HepG2 (cell line): ENCODE measurements at regions not wholly inside any gene's neighbourhood (a gene's known extent, or its start where the extent isn't known, plus 50 kb on each side); places are given as distances from the start of the nearest gene placed in this dataset.
"Not testable (repeated sequence)": the region's sequence is repeated elsewhere in the genome, so short reads cannot be mapped to it uniquely, and the experiment has no call there.

Source experiments
- ATF7 ChIP-seq, 2 experiments: fragments of 450-650 bp in 1 of 2; sonication (generic) in 1 of 2; formaldehyde crosslinking in 1 of 2; IDR thresholded peaks; 2 replicates each; pipeline versions ENCODE4 v1.4.0 to v1.6.1; 2016 to 2020; ENCODE audit warnings: antibody characterized with exemption in 1 of 2, mild to moderate bottlenecking in 1 of 2, missing genetic modification reagents in 1 of 2
- CTCF ChIP-seq: sonication (generic); formaldehyde crosslinking; IDR thresholded peaks from 2 replicates; pipeline ENCODE4 v1.5.0; 2020; ENCODE audit warnings: mild to moderate bottlenecking, missing genetic modification reagents, moderate library complexity
- GABPA ChIP-seq, 2 experiments: IDR thresholded peaks; 2 replicates each; pipeline ENCODE4 v1.6.1; 2011 to 2016; ENCODE audit warnings: low read depth in 2 of 2, low read length in 1 of 2, missing biosample characterization in 1 of 2, missing genetic modification characterization in 1 of 2
- HOXA3 ChIP-seq: sonication (generic); formaldehyde crosslinking; IDR thresholded peaks from 2 replicates; pipeline ENCODE4 v1.5.0; 2020; ENCODE audit warnings: missing genetic modification reagents
- JUND ChIP-seq: sonication (generic); formaldehyde crosslinking; IDR thresholded peaks from 2 replicates; pipeline ENCODE4 v1.8.0; 2022; ENCODE audit warnings: mild to moderate bottlenecking, missing genetic modification reagents
- KDM1A ChIP-seq: IDR thresholded peaks from 2 replicates; pipeline ENCODE4 v1.6.1; 2016; ENCODE audit warnings: missing compliant biosample characterization
- MAFK ChIP-seq, 2 experiments: IDR thresholded peaks in 1 of 2; conservative IDR thresholded peaks in 1 of 2; 2 replicates each; pipeline ENCODE4 v1.6.1; 2011; ENCODE audit warnings: improper control_type of control experiment in 2 of 2, low read length in 2 of 2
- POLR2A ChIP-seq, 2 experiments: IDR thresholded peaks; 2 replicates each; pipeline ENCODE4 v1.6.1; 2011; ENCODE audit warnings: low read depth in 2 of 2, low read length in 2 of 2, mild to moderate bottlenecking in 1 of 2, moderate library complexity in 1 of 2; ENCODE audit not compliant: insufficient read depth in 1 of 2
- SMAD1 ChIP-seq: sonication (generic); formaldehyde crosslinking; IDR thresholded peaks from 2 replicates; pipeline ENCODE4 v1.4.0; 2020; ENCODE audit warnings: missing genetic modification reagents, low read depth, mild to moderate bottlenecking, borderline replicate concordance
- TAF15 ChIP-seq: fragments of 200-400 bp; formaldehyde crosslinking; IDR thresholded peaks from one replicate; pipeline ENCODE4 v1.6.1; 2018; ENCODE audit warnings: mild to moderate bottlenecking, low read depth, low read length; ENCODE audit not compliant: poor library complexity, severe bottlenecking
- ZNF138 ChIP-seq: sonication (generic); formaldehyde crosslinking; IDR thresholded peaks from 2 replicates; pipeline ENCODE4 v1.5.0; 2020; ENCODE audit warnings: mild to moderate bottlenecking, low read depth, missing genetic modification reagents
- ZNF350 ChIP-seq: sonication (generic); formaldehyde crosslinking; IDR thresholded peaks from 2 replicates; pipeline ENCODE4 v1.4.0; 2020; ENCODE audit warnings: mild to moderate bottlenecking, low read depth, missing genetic modification reagents, borderline replicate concordance
- ZNF468 ChIP-seq: sonication (generic); formaldehyde crosslinking; IDR thresholded peaks from 2 replicates; pipeline ENCODE4 v1.8.0; 2022; ENCODE audit warnings: mild to moderate bottlenecking, moderate library complexity, missing genetic modification reagents

- not testable (repeated sequence) for TF ChIP-seq GABPA (IDR thresholded peaks at IDR 0.05; ENCODE audit: low read depth, low read length); GABPA (CRISPR knock-in tag; IDR thresholded peaks at IDR 0.05; ENCODE audit: low read depth); ZNF350; HOXA3 (CRISPR knock-in tag); ATF7 (IDR thresholded peaks at IDR 0.05); ATF7 (CRISPR knock-in tag; IDR thresholded peaks at IDR 0.05); ZNF138 (CRISPR knock-in tag); ZNF468 (CRISPR knock-in tag); JUND (CRISPR knock-in tag); POLR2A (IDR thresholded peaks at IDR 0.05; ENCODE audit: insufficient read depth in 1 of 2, low read depth in 2 of 2, low read length in 2 of 2); CTCF; MAFK (conservative IDR thresholded peaks at IDR 0.05 in 1 of 2, IDR thresholded peaks at IDR 0.05 in 1 of 2; ENCODE audit: low read length in 2 of 2); SMAD1; TAF15; KDM1A
Observed at GRCh38 chr2:89756616-89757015, 1065.1 kb downstream of the RPIA start.
